ENCODE measurements at regions not wholly inside any gene's neighbourhood (a gene's known extent, or its start where the extent isn't known, plus 50 kb on each side); places are given as distances from the start of the nearest gene placed in this dataset.

DNA sequence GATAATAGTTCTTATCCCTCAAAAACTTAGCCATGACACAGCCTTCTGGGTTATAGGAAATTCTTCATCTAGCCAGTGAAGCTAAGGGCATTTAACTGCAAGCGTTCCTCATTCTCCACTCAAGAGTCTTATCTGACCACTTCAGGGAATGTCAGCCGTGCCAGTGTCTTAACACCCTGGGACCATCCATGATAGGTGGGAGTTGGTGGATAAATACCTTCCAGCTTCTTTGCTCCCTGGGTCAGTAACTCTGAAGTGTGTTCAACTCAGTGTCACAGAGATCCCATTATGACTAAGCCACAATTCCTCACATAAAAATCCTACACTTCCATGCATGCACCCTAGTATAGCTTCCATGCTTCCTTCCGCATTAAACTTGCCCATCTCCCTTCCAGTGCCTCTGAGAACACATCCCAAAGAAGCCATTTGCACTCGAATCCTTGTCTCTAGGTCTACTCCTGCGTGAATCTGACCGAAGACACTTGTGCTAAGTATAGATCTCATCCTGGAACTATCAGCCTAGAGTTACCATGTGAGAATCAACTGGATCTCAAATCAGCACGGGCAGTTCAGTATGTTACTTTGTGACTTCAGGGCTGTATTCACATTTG lies 264.3 kb upstream of the MAF start:
- TF ChIP-seq, protein P1, sequence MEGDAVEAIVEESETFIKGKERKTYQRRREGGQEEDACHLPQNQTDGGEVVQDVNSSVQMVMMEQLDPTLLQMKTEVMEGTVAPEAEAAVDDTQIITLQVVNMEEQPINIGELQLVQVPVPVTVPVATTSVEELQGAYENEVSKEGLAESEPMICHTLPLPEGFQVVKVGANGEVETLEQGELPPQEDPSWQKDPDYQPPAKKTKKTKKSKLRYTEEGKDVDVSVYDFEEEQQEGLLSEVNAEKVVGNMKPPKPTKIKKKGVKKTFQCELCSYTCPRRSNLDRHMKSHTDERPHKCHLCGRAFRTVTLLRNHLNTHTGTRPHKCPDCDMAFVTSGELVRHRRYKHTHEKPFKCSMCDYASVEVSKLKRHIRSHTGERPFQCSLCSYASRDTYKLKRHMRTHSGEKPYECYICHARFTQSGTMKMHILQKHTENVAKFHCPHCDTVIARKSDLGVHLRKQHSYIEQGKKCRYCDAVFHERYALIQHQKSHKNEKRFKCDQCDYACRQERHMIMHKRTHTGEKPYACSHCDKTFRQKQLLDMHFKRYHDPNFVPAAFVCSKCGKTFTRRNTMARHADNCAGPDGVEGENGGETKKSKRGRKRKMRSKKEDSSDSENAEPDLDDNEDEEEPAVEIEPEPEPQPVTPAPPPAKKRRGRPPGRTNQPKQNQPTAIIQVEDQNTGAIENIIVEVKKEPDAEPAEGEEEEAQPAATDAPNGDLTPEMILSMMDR (IDR thresholded peaks at IDR 0.05) = no peak
- Histone ChIP-seq H3K4me1 (no peaks in the 10 kb centered on the region), H3K27me3 (ENCODE audit: control insufficient read depth, insufficient read depth, low read length) (no peaks in the 10 kb centered on the region), H3K9me3 (ENCODE audit: control insufficient read depth, low read length) (no peaks in the 10 kb centered on the region), H3K9ac (no peak overlapping the region), H3K36me3 (ENCODE audit: control insufficient read depth, insufficient read depth, low read length) (no peaks in the 10 kb centered on the region), H3K27ac (no peak overlapping the region), H3K4me3 (ENCODE audit: low read depth, low read length) (no peak overlapping the region), H3K4me2 (ENCODE audit: low read length) (no peak overlapping the region), H3K79me2 (no peaks in the 10 kb centered on the region), H2AFZ (no peak overlapping the region)

DNA sequence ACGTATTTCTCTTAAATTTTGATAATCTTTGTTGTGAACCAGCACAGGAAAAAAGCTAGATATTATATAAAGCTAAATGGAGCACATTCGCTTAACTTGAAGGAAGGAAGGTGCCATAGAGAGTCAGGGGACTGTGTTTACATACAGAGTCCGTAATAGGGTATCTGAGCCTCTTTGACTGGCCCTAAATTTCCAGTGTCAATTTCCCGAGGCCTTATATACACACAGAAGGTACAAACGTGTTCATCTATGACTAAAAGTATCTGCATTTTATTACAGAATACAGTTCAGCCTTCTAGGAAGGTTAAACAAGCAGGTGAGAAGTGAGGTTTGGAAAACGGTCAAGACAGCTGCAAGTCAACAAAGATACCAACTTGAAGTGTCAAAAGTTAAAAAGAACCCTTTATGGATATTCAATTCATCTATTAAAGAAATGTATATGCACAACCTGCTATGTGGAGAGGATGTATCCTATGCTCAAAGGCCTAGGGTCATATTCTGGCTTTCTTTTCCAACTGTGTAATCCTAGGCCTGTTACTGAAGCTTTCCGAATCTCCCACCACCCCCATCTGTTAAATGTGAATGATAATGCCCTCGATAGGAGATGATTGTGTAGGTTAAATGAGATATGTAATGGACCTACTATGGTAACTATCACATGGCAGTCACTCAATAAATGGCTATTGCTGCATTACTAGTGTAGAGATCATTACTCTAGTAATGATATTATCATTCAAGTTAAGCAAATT lies 263.7 kb upstream of the MAF start:
- Histone ChIP-seq H2AFZ (no peak overlapping the region), H3K9me3 (ENCODE audit: control insufficient read depth, low read length) (no peaks in the 10 kb centered on the region), H3K4me3 (ENCODE audit: low read depth, low read length) (no peak overlapping the region), H3K9ac (no peak overlapping the region), H3K36me3 (ENCODE audit: control insufficient read depth, insufficient read depth, low read length) (no peaks in the 10 kb centered on the region), H3K4me2 (ENCODE audit: low read length) (no peak overlapping the region), H3K27ac (no peak overlapping the region), H3K27me3 (ENCODE audit: control insufficient read depth, insufficient read depth, low read length) (no peaks in the 10 kb centered on the region), H3K79me2 (no peaks in the 10 kb centered on the region), H3K4me1 (no peaks in the 10 kb centered on the region)
- TF ChIP-seq, protein P1 (IDR thresholded peaks at IDR 0.05) = no peak

DNA sequence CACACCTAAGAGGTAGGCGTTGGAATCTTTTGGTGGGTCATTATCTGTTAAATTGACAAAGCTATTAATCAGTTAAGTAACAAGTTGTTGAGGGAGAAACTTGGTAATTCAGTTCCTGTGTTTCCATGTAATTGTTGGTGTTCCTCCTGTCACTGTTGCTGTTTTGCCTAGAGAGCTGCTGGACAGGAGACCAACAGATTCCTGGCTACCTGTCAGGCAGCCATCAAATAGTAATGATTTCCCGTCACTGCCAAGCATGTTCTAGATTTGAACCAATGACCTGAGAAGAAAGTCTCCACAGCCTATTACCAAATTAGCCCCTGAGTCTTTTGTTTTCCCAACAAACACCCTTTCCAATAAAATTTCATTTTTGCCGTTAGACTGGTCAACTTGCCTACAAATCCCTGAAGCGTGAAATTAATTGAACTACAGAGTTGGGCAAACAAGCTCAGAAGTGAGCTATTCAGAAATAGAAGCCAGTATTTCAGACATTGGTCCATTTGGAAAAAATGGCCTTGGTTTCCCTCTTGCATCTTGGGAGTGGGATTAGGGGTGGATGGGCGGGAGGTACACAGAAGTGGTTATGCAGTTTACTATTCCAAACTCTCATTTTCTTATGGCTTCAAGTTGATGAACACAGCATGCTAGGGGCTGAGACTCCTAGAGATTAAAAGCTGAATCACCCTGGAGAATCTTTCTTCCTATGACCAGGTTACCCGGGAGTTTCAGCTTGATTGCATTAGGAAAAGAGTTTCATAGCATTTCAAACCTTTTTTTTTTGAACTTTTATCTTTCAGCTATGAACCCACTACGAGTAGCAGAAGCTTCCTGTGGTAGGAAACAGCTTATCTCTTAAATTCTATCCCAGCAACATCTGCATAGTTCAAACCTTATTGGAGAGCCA lies 262.8 kb upstream of the MAF start:
- Histone ChIP-seq H3K27me3 (ENCODE audit: control insufficient read depth, insufficient read depth, low read length) (no peaks in the 10 kb centered on the region), H3K79me2 (no peaks in the 10 kb centered on the region), H3K4me1 (no peaks in the 10 kb centered on the region), H2AFZ (no peak overlapping the region), H3K27ac (no peak overlapping the region), H3K4me2 (ENCODE audit: low read length) (no peak overlapping the region), H3K4me3 (ENCODE audit: low read depth, low read length) (no peak overlapping the region), H3K9ac (no peak overlapping the region), H3K9me3 (ENCODE audit: control insufficient read depth, low read length) (no peaks in the 10 kb centered on the region), H3K36me3 (ENCODE audit: control insufficient read depth, insufficient read depth, low read length) (no peaks in the 10 kb centered on the region)
- TF ChIP-seq, protein P1 (IDR thresholded peaks at IDR 0.05) = no peak

DNA sequence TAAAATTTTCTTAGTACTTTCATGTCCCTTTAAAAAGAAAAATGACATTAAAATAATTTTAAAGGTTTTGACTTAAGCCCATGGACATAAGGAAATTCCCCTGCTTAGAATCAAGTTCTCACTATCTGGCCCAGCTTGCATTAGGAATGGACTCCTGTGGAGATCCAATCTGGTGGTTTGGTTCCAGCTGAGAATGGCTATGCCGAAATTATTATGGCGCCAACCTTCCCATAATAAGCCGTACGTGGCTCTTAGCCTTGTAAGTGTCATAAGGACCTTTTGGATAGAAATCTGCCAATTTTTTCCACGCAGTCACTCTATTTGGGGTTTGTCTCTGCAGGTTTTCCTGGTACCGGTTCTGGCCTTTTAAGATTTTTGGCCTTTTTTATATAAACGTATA lies 262.1 kb upstream of the MAF start:
- H3K4me2 ChIP-seq (ENCODE audit: low read length) = no peak overlapping the region
- H3K9ac ChIP-seq = no peak overlapping the region
- H3K79me2 ChIP-seq = no peaks in the 10 kb centered on the region
- H3K36me3 ChIP-seq (ENCODE audit: control insufficient read depth, insufficient read depth, low read length) = no peaks in the 10 kb centered on the region
- H3K27ac ChIP-seq = no peak overlapping the region
- no peaks in the 10 kb centered on the region for H3K9me3 ChIP-seq (ENCODE audit: control insufficient read depth, low read length)
- no peaks in the 10 kb centered on the region for H3K4me1 ChIP-seq
- H2AFZ ChIP-seq = no peak overlapping the region
- H3K4me3 ChIP-seq (ENCODE audit: low read depth, low read length) = no peak overlapping the region
- TF ChIP-seq, protein P1 (IDR thresholded peaks at IDR 0.05) = no peak
- H3K27me3 ChIP-seq (ENCODE audit: control insufficient read depth, insufficient read depth, low read length) = no peaks in the 10 kb centered on the region

Data from parathyroid adenoma (tissue), 2 donors.